ENCODE measurements at regions not wholly inside any gene's neighbourhood (a gene's known extent, or its start where the extent isn't known, plus 50 kb on each side); places are given as distances from the start of the nearest gene placed in this dataset.

- Histone ChIP-seq H3K27me3 (no peaks in the 10 kb centered on the region), H3K9me3 (replicated peaks in 1 of 3) (no peaks in the 10 kb centered on the region), H3K36me3 (replicated peaks in 1 of 2) (no peaks in the 10 kb centered on the region), H3K4me3 (no peak overlapping the region), H3K27ac (no peak overlapping the region), H3K4me1 (replicated peaks in 1 of 2) (no peaks in the 10 kb centered on the region)
- DNase-seq: no peak
- TF ChIP-seq CTCF (IDR thresholded peaks at IDR 0.05) (no peak), POLR2A (IDR thresholded peaks at IDR 0.05) (no peak)
- WGBS, 4 donors: 48 to 65% (median 54%) methylated on average over 2 of the region's 2 CpGs
- intact Hi-C loops (cut with DNase I): no loop called here
Observed at GRCh38 chr3:109922856-109923255, 585.5 kb upstream of the DPPA4 start.

- TF ChIP-seq POLR2A (IDR thresholded peaks at IDR 0.05) (no peak), CTCF (IDR thresholded peaks at IDR 0.05) (no peak)
- H3K9me3 ChIP-seq (replicated peaks in 1 of 3): no peaks in the 10 kb centered on the region
- intact Hi-C loops (cut with DNase I): no loop called here
- DNase-seq: no peak
- H3K4me3 ChIP-seq: no peak overlapping the region
- WGBS, 4 donors: 72 to 88% (median 85%) methylated on average over 3 of the region's 3 CpGs
- H3K27me3 ChIP-seq: no peaks in the 10 kb centered on the region
- no peaks in the 10 kb centered on the region for H3K36me3 ChIP-seq (replicated peaks in 1 of 2)
- H3K27ac ChIP-seq: no peak overlapping the region
- H3K4me1 ChIP-seq (replicated peaks in 1 of 2): no peaks in the 10 kb centered on the region
Observed at GRCh38 chr3:109923431-109923830, 586.1 kb upstream of the DPPA4 start.

- TF ChIP-seq POLR2A (IDR thresholded peaks at IDR 0.05): no peak
- no peak for TF ChIP-seq CTCF (IDR thresholded peaks at IDR 0.05)
- DNase-seq: no peak
- intact Hi-C loops (cut with DNase I): no loop called here
Observed at GRCh38 chr3:109924196-109924595, 586.9 kb upstream of the DPPA4 start.

GRCh38 chr3:109926376-109926775 is 589.0 kb upstream of the DPPA4 start:
- H3K27ac ChIP-seq: no peak overlapping the region
- no peak overlapping the region for H3K4me3 ChIP-seq
- intact Hi-C loops (cut with DNase I): no loop called here
- H3K9me3 ChIP-seq (replicated peaks in 1 of 3): no peaks in the 10 kb centered on the region
- 83 to 94% (median 87%) methylated on average over 7 to 8 of the region's 8 CpGs for WGBS, 4 donors
- DNase-seq: no peak
- no peaks in the 10 kb centered on the region for H3K27me3 ChIP-seq
- H3K36me3 ChIP-seq (replicated peaks in 1 of 2): no peaks in the 10 kb centered on the region
- TF ChIP-seq POLR2A (IDR thresholded peaks at IDR 0.05) (no peak), CTCF (IDR thresholded peaks at IDR 0.05) (no peak)
- no peaks in the 10 kb centered on the region for H3K4me1 ChIP-seq (replicated peaks in 1 of 2)

More at GRCh38 chr3:109924196-109924595, 586.9 kb upstream of the DPPA4 start:
- no peaks in the 10 kb centered on the region for H3K36me3 ChIP-seq (replicated peaks in 1 of 2)
- H3K27ac ChIP-seq: no peak overlapping the region
- no peak overlapping the region for H3K4me3 ChIP-seq
- no peaks in the 10 kb centered on the region for H3K4me1 ChIP-seq (replicated peaks in 1 of 2)
- H3K27me3 ChIP-seq: no peaks in the 10 kb centered on the region
- H3K9me3 ChIP-seq (replicated peaks in 1 of 3): no peaks in the 10 kb centered on the region
